Left ventricle myocardium inferior (tissue), 1 donor: ENCODE measurements at regions not wholly inside any gene's neighbourhood (a gene's known extent, or its start where the extent isn't known, plus 50 kb on each side); places are given as distances from the start of the nearest gene placed in this dataset.

Experiments used
- DNase-seq: peaks from one replicate; pipeline ENCODE4 v3.0.0-alpha.2; 2020
- H3K27ac ChIP-seq: fragments of 200-600 bp; replicated peaks from 2 replicates; pipeline ENCODE4 v1.8.0; 2021
- H3K27me3 ChIP-seq: fragments of 200-600 bp; 2 replicates; pipeline ENCODE4 v1.8.0; 2021; ENCODE audit warnings: low read depth
- H3K36me3 ChIP-seq: fragments of 200-600 bp; 2 replicates; pipeline ENCODE4 v1.8.0; 2021
- H3K4me1 ChIP-seq: fragments of 200-600 bp; 2 replicates; pipeline ENCODE4 v1.8.0; 2021
- H3K4me3 ChIP-seq: fragments of 200-600 bp; 2 replicates; pipeline ENCODE4 v1.8.0; 2021; ENCODE audit warnings: mild to moderate bottlenecking, moderate library complexity
- H3K9me3 ChIP-seq: fragments of 200-600 bp; replicated peaks from 2 replicates; pipeline ENCODE4 v1.8.0; 2021
- intact Hi-C: fragments of 100-400 bp; cut with micrococcal nuclease; formaldehyde crosslinking; loops from one replicate; pipeline ENCODE4 v1.11.0; 2022
- TF ChIP-seq, protein P1 (sequence below): fragments of 200-600 bp; IDR thresholded peaks from 2 replicates; pipeline ENCODE4 v1.8.0; 2021; ENCODE audit warnings: antibody characterized with exemption, mild to moderate bottlenecking, borderline replicate concordance
- donor health status: DM: no; HTN: yes; CAD: no; lungs with severe emphysema.

DNA sequence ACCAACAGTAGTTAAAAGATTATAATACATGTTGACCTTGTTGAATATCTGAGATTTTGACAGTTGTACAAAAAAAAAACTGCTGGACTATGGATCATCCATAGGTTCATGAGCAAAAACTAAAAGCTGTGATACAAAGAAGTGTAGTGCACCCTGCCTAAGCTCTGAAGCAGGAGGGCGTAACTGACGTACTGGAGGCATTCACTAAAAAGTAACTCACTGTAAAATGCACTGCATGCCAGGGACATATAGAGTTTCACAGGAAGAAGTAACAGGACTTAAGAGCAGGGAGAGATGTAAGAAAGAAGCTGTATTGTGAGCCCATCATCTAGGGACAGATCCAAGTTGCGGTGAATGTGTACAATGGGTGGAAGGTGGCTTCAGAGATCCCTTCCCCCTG is 177.9 kb downstream of the IRS2 start:
- no peaks in the 10 kb centered on the region for H3K4me1 ChIP-seq
- H3K27me3 ChIP-seq: peaks cover 3% of the 10 kb centered on the region
- intact Hi-C loops: no loop called here
- TF ChIP-seq, protein P1, sequence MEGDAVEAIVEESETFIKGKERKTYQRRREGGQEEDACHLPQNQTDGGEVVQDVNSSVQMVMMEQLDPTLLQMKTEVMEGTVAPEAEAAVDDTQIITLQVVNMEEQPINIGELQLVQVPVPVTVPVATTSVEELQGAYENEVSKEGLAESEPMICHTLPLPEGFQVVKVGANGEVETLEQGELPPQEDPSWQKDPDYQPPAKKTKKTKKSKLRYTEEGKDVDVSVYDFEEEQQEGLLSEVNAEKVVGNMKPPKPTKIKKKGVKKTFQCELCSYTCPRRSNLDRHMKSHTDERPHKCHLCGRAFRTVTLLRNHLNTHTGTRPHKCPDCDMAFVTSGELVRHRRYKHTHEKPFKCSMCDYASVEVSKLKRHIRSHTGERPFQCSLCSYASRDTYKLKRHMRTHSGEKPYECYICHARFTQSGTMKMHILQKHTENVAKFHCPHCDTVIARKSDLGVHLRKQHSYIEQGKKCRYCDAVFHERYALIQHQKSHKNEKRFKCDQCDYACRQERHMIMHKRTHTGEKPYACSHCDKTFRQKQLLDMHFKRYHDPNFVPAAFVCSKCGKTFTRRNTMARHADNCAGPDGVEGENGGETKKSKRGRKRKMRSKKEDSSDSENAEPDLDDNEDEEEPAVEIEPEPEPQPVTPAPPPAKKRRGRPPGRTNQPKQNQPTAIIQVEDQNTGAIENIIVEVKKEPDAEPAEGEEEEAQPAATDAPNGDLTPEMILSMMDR: no peak
- H3K9me3 ChIP-seq: no peaks in the 10 kb centered on the region
- no peak for DNase-seq
- H3K36me3 ChIP-seq: no peaks in the 10 kb centered on the region
- H3K27ac ChIP-seq: no peak overlapping the region
- no peak overlapping the region for H3K4me3 ChIP-seq

DNA sequence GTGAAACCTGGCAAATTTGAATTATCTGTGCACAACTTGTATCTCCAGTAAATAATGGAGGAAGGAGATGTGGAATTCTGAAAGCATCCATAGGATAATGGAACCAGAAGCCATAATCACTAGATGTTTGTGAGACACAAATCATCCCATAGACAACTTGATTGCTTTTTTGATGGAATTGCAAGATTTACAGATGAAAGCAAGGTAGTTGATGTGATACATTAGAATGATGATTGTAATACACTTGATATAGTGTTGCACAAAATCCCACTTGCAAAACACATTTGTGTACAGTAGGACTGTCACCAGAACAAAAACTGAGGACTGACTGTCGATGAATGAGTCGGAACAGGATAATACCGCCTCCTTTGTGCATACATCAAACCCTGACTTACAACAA is 178.3 kb downstream of the IRS2 start:
- DNase-seq: no peak
- intact Hi-C loops: no loop called here
- Histone ChIP-seq H3K4me3 (no peak overlapping the region), H3K4me1 (no peaks in the 10 kb centered on the region), H3K36me3 (no peaks in the 10 kb centered on the region), H3K9me3 (no peaks in the 10 kb centered on the region), H3K27me3 (peaks cover 3% of the 10 kb centered on the region), H3K27ac (no peak overlapping the region)
- TF ChIP-seq, protein P1: no peak

DNA sequence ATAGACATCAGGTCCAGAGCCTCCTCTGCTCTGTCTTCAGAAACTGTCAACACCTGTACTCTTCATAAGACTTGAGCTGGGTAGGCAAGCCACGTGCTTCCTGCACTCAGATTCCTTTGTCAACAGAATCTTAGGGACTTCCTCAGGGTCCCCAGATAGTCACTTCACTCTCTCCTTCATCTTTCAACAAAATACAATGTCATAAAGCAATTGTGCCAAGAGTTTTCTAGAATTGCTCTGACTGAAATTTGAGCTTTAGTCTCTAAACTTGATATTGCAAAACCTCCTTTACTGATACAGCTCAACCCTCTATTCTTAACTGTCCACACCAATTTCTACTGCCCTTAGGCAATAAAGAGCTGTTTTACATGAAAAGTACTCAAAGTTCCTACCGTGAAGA is 179.9 kb downstream of the IRS2 start:
- H3K4me3 ChIP-seq: no peak overlapping the region
- no peak overlapping the region for H3K27ac ChIP-seq
- TF ChIP-seq, protein P1: no peak
- H3K27me3 ChIP-seq: peaks cover 3% of the 10 kb centered on the region
- H3K36me3 ChIP-seq: no peaks in the 10 kb centered on the region
- no peaks in the 10 kb centered on the region for H3K4me1 ChIP-seq
- intact Hi-C loops: no loop called here
- DNase-seq: no peak
- no peaks in the 10 kb centered on the region for H3K9me3 ChIP-seq

DNA sequence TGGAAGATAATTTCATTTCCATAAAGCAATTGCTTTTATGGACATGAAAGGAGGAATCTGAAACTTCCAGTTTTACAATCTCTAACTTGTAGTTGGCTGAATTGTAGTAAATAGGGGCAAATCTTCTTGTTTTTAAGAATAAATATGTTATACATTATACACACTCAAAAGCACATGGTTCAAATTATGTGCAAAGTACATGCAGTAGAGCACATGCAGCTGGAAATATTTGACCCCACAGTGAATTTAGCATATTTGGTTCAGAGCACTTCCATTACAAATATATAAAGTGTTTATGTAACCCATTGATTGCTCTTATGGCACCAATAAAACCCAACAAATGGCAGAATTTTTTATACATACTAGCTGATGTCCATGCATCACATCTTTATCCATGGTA is 180.5 kb downstream of the IRS2 start:
- Histone ChIP-seq H3K27ac (no peak overlapping the region), H3K4me3 (no peak overlapping the region), H3K9me3 (no peaks in the 10 kb centered on the region), H3K27me3 (peaks cover 9% of the 10 kb centered on the region), H3K36me3 (no peaks in the 10 kb centered on the region), H3K4me1 (no peaks in the 10 kb centered on the region)
- no peak for DNase-seq
- intact Hi-C loops: no loop called here
- TF ChIP-seq, protein P1: no peak

DNA sequence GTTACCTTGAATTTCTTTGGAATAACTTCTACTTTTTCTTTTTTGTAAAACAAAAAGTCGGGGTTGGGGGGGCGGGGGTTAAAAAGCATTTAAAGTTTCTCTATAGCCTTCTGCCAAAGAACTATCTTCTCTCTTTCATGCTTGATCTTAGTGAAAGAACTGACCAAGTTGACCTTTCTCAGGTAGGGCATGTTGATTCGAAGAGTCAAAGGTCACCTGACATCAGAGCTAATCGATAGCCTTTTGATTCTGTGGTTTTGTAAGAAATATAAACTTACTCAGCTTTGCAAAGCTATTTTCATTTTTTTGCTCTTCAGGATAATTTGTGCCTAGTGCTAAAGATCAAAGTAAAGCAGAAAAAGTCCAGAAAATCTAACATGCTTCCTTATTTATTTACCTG is 181.5 kb downstream of the IRS2 start:
- no peak overlapping the region for H3K4me3 ChIP-seq
- no peak overlapping the region for H3K27ac ChIP-seq
- H3K36me3 ChIP-seq: no peaks in the 10 kb centered on the region
- H3K27me3 ChIP-seq: peaks cover 9% of the 10 kb centered on the region
- H3K9me3 ChIP-seq: no peaks in the 10 kb centered on the region
- no peaks in the 10 kb centered on the region for H3K4me1 ChIP-seq
- intact Hi-C loops: no loop called here
- no peak for DNase-seq
- TF ChIP-seq, protein P1: no peak

DNA sequence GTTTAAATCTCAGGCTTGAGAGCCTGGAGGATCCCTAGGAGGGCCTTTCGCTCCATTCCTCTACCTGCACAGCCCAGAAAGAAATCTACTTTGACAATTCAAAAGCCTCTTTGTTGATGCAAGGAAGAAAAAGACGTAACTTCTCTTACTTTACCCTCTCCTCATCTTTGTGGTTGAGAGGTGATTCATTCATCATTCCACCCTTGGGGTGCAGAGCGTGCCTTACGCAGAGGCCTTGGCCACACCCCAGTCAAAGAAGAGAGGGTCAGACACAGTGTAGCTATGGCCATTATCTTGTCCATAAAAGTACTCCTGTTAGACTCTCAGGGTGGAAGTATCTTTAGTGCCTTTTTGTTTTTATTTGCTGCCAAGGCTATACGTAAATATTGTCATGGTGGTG is 184.0 kb downstream of the IRS2 start:
- Histone ChIP-seq H3K4me3 (no peak overlapping the region), H3K36me3 (no peaks in the 10 kb centered on the region), H3K27ac (no peak overlapping the region), H3K9me3 (no peaks in the 10 kb centered on the region), H3K27me3 (peaks cover 9% of the 10 kb centered on the region), H3K4me1 (no peaks in the 10 kb centered on the region)
- TF ChIP-seq, protein P1: no peak
- no peak for DNase-seq
- intact Hi-C loops: no loop called here
